HEK293T (cell line): ENCODE measurements at regions not wholly inside any gene's neighbourhood (a gene's known extent, or its start where the extent isn't known, plus 50 kb on each side); places are given as distances from the start of the nearest gene placed in this dataset.

Experiments
- ARNT ChIP-seq: fragments of 450-650 bp; IDR thresholded peaks from 2 replicates; pipeline ENCODE4 v1.6.1; 2017; ENCODE audit warnings: mild to moderate bottlenecking
- BHLHE40 ChIP-seq: fragments of 450-650 bp; IDR thresholded peaks from 2 replicates; pipeline ENCODE4 v1.6.1; 2016; ENCODE audit warnings: mild to moderate bottlenecking, moderate library complexity, borderline replicate concordance
- ELF4 ChIP-seq: fragments of 450-650 bp; IDR thresholded peaks from 2 replicates; pipeline ENCODE4 v1.6.1; 2017; ENCODE audit warnings: antibody characterized with exemption
- FOXA1 ChIP-seq: fragments of 450-650 bp; IDR thresholded peaks from 2 replicates; pipeline ENCODE4 v1.6.1; 2016; ENCODE audit warnings: mild to moderate bottlenecking
- FOXK2 ChIP-seq: fragments of 450-650 bp; IDR thresholded peaks from 2 replicates; pipeline ENCODE4 v1.6.1; 2016; ENCODE audit warnings: mild to moderate bottlenecking
- NFRKB ChIP-seq: fragments of 450-650 bp; IDR thresholded peaks from 2 replicates; pipeline ENCODE4 v1.6.1; 2016; ENCODE audit warnings: mild to moderate bottlenecking, moderate library complexity
- SP1 ChIP-seq: fragments of 450-650 bp; IDR thresholded peaks from 2 replicates; pipeline ENCODE4 v1.6.1; 2017
- SUZ12 ChIP-seq: fragments of 450-650 bp; IDR thresholded peaks from 2 replicates; pipeline ENCODE4 v1.6.1; 2016; ENCODE audit warnings: mild to moderate bottlenecking
- ZNF384 ChIP-seq: fragments of 450-650 bp; IDR thresholded peaks from 2 replicates; pipeline ENCODE4 v1.6.1; 2016

DNA sequence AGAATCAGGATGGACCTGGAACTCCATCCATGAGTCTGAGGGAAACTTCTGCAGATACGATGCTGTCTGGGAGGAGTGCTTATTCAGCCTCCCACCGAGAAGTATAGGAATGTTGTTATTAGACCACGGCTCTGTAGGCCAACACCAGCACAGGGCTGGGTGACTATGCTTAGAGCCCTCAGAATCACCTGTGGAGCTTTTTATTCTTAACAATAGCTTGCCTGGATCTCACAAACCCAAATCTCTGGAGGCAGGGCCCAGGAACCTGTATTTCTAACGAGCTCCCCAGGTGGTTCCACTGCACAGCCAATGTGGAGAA lies 55.6 kb upstream of the ARID5B start:
- TF ChIP-seq BHLHE40 (no peak), SP1 (no peak), ELF4 (no peak), NFRKB (no peak), ARNT (no peak), FOXA1 (no peak), FOXK2 (no peak), ZNF384 (no peak), SUZ12 (no peak)
